Thoracic aorta (tissue), 2 donors: ENCODE measurements at regions not wholly inside any gene's neighbourhood (a gene's known extent, or its start where the extent isn't known, plus 50 kb on each side); places are given as distances from the start of the nearest gene placed in this dataset.

Experiments
- ATAC-seq: fragments of 150-250 bp; one replicate; pipeline ENCODE4 v1.8.0; 2017; ENCODE audit warnings: low read depth; ENCODE audit not compliant: insufficient number of reproducible peaks, low FRiP score
- DNase-seq: peaks from one replicate; pipeline ENCODE4 v3.0.0-alpha.2; 2020; ENCODE audit warnings: low spot score
- H3K27ac ChIP-seq, 2 donors: fragments of 200-600 bp; sonication (generic); 1 replicate in 1 of 2; 2 replicates in 1 of 2; pipeline ENCODE4 v1.5.1; 2016; ENCODE audit warnings: mild to moderate bottlenecking in 2 of 2, moderate library complexity in 2 of 2
- H3K27me3 ChIP-seq: fragments of 200-600 bp; sonication (generic); replicated peaks from 2 replicates; pipeline ENCODE4 v1.6.0; 2016; ENCODE audit warnings: mild to moderate bottlenecking; ENCODE audit not compliant: insufficient read depth
- H3K36me3 ChIP-seq: fragments of 200-600 bp; sonication (generic); one replicate; pipeline ENCODE4 v1.5.1; 2016
- H3K4me1 ChIP-seq, 2 donors: fragments of 200-600 bp; sonication (generic); 1 replicate in 1 of 2; 2 replicates in 1 of 2; pipeline versions ENCODE4 v1.5.1 to v1.6.0; 2016; ENCODE audit warnings: low read depth in 2 of 2, mild to moderate bottlenecking in 1 of 2; ENCODE audit not compliant: control insufficient read depth in 1 of 2
- H3K4me3 ChIP-seq: fragments of 200-600 bp; sonication (generic); 2 replicates; pipeline ENCODE4 v1.5.1; 2016; ENCODE audit warnings: mild to moderate bottlenecking
- H3K9me3 ChIP-seq: fragments of 200-600 bp; sonication (generic); 2 replicates; pipeline ENCODE4 v1.5.1; 2016
- CTCF ChIP-seq: fragments of 200-600 bp; sonication (generic); IDR thresholded peaks from one replicate; pipeline ENCODE4 v1.5.1; 2019; ENCODE audit warnings: antibody characterized with exemption

GRCh38 chr15:35161694-35162093, 76.6 kb upstream of the NANOGP8 start:
- DNase-seq (no peak), ATAC-seq (no peak)
- Histone ChIP-seq H3K27me3 (no peaks in the 10 kb centered on the region), H3K27ac (no peak overlapping the region), H3K9me3 (no peaks in the 10 kb centered on the region), H3K36me3 (no peaks in the 10 kb centered on the region), H3K4me1 (no peaks in the 10 kb centered on the region), H3K4me3 (no peak overlapping the region)
- TF ChIP-seq CTCF: no peak

- H3K27me3 ChIP-seq: no peaks in the 10 kb centered on the region
- ATAC-seq: no peak
- no peak for DNase-seq
- H3K36me3 ChIP-seq: no peaks in the 10 kb centered on the region
- no peaks in the 10 kb centered on the region for H3K9me3 ChIP-seq
- no peaks in the 10 kb centered on the region for H3K4me1 ChIP-seq
- no peak overlapping the region for H3K4me3 ChIP-seq
- no peak overlapping the region for H3K27ac ChIP-seq
- TF ChIP-seq CTCF: no peak
Observed at GRCh38 chr15:35159170-35159569, 74.1 kb upstream of the NANOGP8 start.

- Histone ChIP-seq H3K9me3 (no peaks in the 10 kb centered on the region), H3K4me3 (no peak overlapping the region), H3K27ac (no peak overlapping the region), H3K27me3 (no peaks in the 10 kb centered on the region), H3K36me3 (no peaks in the 10 kb centered on the region), H3K4me1 (no peaks in the 10 kb centered on the region)
- no peak for DNase-seq
- TF ChIP-seq CTCF: no peak
- ATAC-seq: no peak
Observed at GRCh38 chr15:35151782-35152181, 66.7 kb upstream of the NANOGP8 start.

- no peak for ATAC-seq
Observed at GRCh38 chr15:35151381-35151780, 66.3 kb upstream of the NANOGP8 start.

GRCh38 chr15:35150361-35150760, 65.3 kb upstream of the NANOGP8 start:
- H3K9me3 ChIP-seq: no peaks in the 10 kb centered on the region
- TF ChIP-seq CTCF: no peak
- ATAC-seq (no peak), DNase-seq (no peak)
- H3K27ac ChIP-seq: no peak overlapping the region
- H3K4me3 ChIP-seq: no peak overlapping the region
- H3K4me1 ChIP-seq: no peaks in the 10 kb centered on the region
- no peaks in the 10 kb centered on the region for H3K27me3 ChIP-seq
- no peaks in the 10 kb centered on the region for H3K36me3 ChIP-seq

More at GRCh38 chr15:35151381-35151780, 66.3 kb upstream of the NANOGP8 start:
- Histone ChIP-seq H3K27ac (no peak overlapping the region), H3K27me3 (no peaks in the 10 kb centered on the region), H3K9me3 (no peaks in the 10 kb centered on the region), H3K4me1 (no peaks in the 10 kb centered on the region), H3K4me3 (no peak overlapping the region), H3K36me3 (no peaks in the 10 kb centered on the region)
- TF ChIP-seq CTCF: no peak
- DNase-seq: no peak
